ENCODE measurements at regions not wholly inside any gene's neighbourhood (a gene's known extent, or its start where the extent isn't known, plus 50 kb on each side); places are given as distances from the start of the nearest gene placed in this dataset.

GRCh38 chr5:127993476-127993875, 90.1 kb upstream of the SLC12A2 start:
- DNase-seq (ENCODE audit: low read depth): no peak

GRCh38 chr5:127994087-127994660, 89.4 kb upstream of the SLC12A2 start:
- no peak for DNase-seq (ENCODE audit: low read depth)

- DNase-seq (ENCODE audit: low read depth): no peak
Observed at GRCh38 chr5:127995556-127995955, 88.0 kb upstream of the SLC12A2 start.

GRCh38 chr5:127997201-127997704, 86.3 kb upstream of the SLC12A2 start:
- no peak for DNase-seq (ENCODE audit: low read depth)

DNA sequence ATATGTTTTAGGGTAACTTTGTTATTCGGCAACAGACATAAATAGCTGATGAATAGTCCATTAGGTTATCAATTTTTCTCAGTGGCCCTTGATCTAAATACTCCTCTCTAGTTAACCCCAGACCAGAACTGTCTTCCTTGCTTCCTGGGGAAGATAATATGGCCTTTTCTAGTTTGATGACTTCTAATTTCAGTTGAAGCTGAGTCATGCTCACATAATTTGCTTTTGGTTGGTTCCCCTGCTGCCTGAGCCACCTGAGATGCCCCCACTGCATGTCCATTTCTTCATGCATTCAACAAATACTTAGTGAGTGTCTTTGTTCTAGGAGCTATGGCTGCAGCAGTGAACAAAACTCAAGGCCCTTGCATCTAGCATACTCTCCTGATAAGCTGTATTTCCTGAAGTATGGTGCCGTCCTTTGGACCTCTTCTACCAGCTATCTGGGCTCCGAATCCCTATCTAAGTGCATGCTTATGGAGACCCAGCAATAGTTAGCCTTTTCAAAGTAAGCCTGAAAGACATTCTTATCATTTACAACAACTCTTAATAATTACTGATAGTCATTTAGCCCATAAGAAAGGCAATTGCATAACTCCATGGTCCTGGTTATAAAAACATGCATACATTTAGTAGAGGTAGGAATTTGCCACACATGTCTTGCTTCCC, 84.5 kb upstream of the SLC12A2 start:
- DNase-seq (ENCODE audit: low read depth): no peak

- no peak for DNase-seq (ENCODE audit: low read depth)
Observed at GRCh38 chr5:127999909-128000308, 83.7 kb upstream of the SLC12A2 start.

GRCh38 chr5:128002425-128002824, 81.1 kb upstream of the SLC12A2 start:
- no peak for DNase-seq (ENCODE audit: low read depth)

DNA sequence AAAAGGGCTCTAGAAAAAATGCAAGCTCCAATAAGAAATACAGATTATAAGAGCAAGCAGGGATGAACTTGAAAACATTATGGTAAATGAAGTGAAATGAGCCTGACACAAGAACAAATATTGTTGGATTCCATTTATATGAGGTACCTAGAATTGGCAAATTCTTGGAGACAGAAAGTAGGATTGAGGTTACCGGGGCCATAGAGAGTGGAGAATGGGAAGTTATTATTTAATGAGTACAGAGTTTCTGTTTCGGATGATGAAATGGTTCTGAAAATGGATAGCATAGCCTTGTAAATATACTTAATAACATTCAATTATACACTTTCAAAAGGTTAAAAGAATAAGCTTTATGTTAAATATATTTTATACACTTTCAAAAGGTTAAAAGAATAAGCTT, 75.6 kb upstream of the SLC12A2 start:
- DNase-seq (ENCODE audit: low read depth): no peak

DNA sequence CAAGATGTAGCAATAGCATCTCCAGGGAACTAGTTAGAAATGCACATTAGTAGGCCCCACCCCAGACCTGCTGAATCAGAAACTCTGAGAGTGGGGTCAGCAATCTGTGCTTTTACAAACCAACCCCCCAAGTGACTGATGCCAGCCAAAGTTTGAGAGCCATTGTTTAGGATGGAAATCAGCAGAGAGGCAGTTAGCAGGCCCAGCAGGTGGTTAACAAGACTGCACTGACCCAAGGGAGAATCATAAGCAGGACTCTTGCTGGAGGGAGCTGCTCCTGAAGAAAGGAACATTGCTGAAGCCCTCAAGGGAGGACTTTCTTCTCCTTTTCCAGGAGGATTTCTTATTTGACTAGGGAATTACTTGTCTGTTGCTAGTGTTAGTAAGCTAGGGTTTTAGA, 74.2 kb upstream of the SLC12A2 start:
- DNase-seq (ENCODE audit: low read depth): no peak

- DNase-seq (ENCODE audit: low read depth): no peak
Observed at GRCh38 chr5:128011339-128011738, 72.2 kb upstream of the SLC12A2 start.

GRCh38 chr5:128014578-128014977, 69.0 kb upstream of the SLC12A2 start:
- DNase-seq (ENCODE audit: low read depth): peak; percentile 47

GRCh38 chr5:128015478-128015877, 68.1 kb upstream of the SLC12A2 start:
- DNase-seq (ENCODE audit: low read depth): no peak

DNA sequence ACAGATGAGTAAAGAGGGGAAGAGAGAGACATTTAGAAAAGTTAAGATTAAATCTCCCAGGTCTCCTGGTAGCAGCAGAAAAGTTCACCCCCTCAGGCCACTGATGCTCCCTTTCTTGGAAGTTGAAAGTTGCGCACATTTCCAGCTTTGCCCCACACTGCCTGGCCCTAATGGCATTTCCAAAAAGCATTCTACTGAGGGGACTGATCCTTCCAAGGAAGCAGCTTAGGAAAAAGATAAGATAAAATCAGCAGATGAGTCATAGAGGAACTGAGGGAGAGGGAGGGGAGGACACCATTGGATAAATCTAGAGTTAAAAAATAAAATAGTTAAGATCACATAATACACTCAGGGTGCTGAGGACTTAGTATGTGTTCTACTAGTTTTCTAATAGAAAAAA, 67.6 kb upstream of the SLC12A2 start:
- no peak for DNase-seq (ENCODE audit: low read depth)

DNA sequence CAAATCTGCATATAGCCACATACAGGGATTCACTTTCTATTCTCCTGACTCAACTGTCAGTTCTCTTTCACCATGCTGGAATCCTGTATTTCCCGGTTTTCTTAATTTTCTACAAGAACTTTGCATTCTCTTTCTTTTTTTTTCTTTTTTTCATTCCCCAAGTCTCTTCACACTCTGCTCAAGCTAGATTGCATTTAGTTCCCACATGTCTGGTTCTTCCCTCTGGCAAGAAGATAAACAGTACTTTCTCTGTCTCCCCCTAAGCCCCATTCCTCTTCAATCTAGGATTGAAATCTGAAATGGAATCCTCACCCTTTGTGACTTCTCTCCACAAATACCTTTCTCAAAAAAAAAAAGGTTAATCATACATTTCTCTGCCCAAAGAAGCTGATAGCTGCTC, 64.2 kb upstream of the SLC12A2 start:
- no peak for DNase-seq (ENCODE audit: low read depth)

DNA sequence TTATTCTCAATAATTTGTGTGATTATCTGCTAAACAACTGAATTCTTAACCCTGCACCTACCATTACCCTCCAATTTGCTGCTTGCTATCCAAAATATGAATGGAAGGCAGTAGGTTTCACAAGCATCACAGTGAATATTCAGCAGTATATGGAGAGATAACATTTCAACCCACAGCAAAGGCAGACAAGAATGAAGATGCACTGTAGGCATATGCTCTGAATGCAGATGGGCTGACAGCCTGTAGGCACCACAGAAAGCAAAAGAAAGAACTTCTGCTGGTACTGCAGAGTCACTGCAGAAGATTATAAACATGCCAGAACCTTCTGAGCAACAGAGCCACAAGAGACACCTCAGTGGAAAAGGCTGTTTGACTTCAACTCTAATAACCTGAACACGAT, 63.6 kb upstream of the SLC12A2 start:
- no peak for DNase-seq (ENCODE audit: low read depth)

GRCh38 chr5:128021411-128021810, 62.2 kb upstream of the SLC12A2 start:
- no peak for DNase-seq (ENCODE audit: low read depth)
